ENCODE measurements at regions not wholly inside any gene's neighbourhood (a gene's known extent, or its start where the extent isn't known, plus 50 kb on each side); places are given as distances from the start of the nearest gene placed in this dataset.

DNA sequence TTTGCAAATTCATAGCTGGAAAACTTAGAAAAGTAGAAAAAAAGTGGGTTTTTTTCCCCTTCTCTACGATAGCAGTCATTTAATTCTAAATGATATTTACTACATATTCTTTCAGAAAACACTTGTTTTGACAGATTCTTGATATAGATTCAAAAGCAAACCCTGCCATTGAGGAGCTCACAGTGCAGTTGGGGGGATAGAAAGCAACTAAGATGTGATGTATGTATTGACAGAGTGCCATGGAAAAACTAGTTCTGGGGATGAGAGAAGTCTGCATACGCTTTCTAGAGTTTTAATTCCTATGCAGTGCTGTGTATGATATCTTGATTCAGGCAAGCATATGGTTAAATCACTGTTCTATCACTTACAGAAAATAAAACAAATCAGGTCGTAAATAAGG lies 436.6 kb upstream of the GHITM start:
- no peaks in the 10 kb centered on the region for H3K27me3 ChIP-seq (ENCODE audit: control insufficient read depth, insufficient read depth)
- DNase-seq, result no peak
- intact Hi-C loops (cut with DNase I), result no loop called here
- no peak overlapping the region for H3K4me3 ChIP-seq (ENCODE audit: low read length)
- no peak for ATAC-seq
- H3K27ac ChIP-seq (ENCODE audit: low read length), result no peak overlapping the region
- whole genome bisulfite sequencing, result 73% methylated on average over 3 of the region's 3 CpGs
- no peaks in the 10 kb centered on the region for H3K4me1 ChIP-seq (ENCODE audit: control insufficient read depth, insufficient read depth, low read length)
- no peaks in the 10 kb centered on the region for H3K9me3 ChIP-seq (ENCODE audit: control insufficient read depth, low read length)

DNA sequence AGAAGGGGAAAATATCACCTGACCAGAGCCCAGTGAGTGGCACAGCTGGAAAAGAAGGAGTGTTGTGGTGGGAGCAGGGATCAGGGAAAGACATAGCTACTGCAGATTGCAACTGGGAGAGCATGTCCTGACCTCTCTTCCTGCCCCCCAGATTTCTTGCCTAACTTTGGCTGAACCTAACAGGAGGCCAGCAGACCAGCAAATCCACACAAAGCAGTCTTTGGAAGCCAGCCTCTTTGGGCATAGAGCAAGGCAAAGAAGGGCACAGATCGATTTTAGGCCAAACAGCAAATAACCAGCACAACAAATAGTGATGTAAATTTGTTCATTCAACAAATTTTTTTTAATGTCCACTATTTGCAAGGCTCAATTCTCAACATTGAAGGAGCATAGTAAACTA lies 433.2 kb upstream of the GHITM start:
- H3K27ac ChIP-seq (ENCODE audit: low read length), result no peak overlapping the region
- H3K27me3 ChIP-seq (ENCODE audit: control insufficient read depth, insufficient read depth), result no peaks in the 10 kb centered on the region
- 66% methylated on average over 1 of the region's 1 CpG for WGBS
- no peak for DNase-seq
- intact Hi-C loops (cut with DNase I), result no loop called here
- H3K9me3 ChIP-seq (ENCODE audit: control insufficient read depth, low read length), result no peaks in the 10 kb centered on the region
- no peak for ATAC-seq
- no peaks in the 10 kb centered on the region for H3K4me1 ChIP-seq (ENCODE audit: control insufficient read depth, insufficient read depth, low read length)
- H3K4me3 ChIP-seq (ENCODE audit: low read length), result no peak overlapping the region

DNA sequence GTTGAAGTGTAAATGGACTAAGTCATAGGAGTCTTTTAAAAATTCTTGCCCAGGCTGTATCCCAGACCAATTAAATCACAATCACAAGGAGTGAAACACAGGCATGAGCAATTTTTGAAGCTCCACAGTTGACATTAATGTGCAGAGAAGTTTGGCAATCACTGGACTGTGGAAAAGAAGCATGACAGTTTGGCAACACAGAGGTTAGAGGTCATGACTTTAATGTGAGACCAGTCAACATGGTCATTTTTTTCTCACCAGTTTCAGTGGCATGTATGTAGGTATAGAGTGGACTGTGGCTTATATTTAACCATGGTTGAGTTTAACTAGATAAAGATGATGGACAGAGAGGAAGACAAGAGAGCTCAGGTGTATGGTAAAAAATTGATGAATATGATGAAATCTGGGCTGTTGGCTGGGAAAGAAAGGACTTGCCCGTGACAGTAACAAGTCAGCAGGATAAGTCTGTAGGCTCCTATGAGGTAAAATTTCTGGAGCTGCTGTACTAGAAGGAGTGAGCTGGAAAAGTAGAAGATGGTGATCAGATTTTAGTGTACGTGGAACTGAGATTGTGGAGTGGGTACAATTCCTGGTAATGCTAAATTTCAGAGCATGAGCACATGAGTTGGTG lies 432.2 kb upstream of the GHITM start:
- ATAC-seq (no peak), DNase-seq (no peak)
- Histone ChIP-seq H3K27ac (ENCODE audit: low read length) (no peak overlapping the region), H3K27me3 (ENCODE audit: control insufficient read depth, insufficient read depth) (no peaks in the 10 kb centered on the region), H3K4me3 (ENCODE audit: low read length) (no peak overlapping the region), H3K4me1 (ENCODE audit: control insufficient read depth, insufficient read depth, low read length) (no peaks in the 10 kb centered on the region), H3K9me3 (ENCODE audit: control insufficient read depth, low read length) (no peaks in the 10 kb centered on the region)
- WGBS, result 84% methylated on average over 2 of the region's 2 CpGs
- intact Hi-C loops (cut with DNase I), result no loop called here

DNA sequence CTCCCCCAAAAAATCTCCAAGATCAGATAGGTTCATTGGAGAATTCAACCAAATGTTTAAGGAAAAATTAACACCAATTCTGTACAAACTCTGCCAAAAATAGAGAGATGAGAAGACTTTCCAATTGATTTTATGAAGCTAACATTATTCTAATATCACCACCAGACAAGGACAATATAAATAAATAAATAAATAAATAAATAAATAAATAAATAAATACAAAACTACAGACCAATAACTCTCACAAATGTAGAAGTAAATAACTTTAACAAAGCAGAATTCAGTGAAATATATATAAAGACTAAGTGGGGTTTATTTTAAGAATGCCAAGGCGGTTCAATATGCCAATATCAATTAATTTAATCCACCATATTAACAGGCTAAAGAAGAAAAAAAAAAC lies 425.9 kb upstream of the GHITM start:
- Histone ChIP-seq H3K9me3 (ENCODE audit: control insufficient read depth, low read length) (no peaks in the 10 kb centered on the region), H3K27me3 (ENCODE audit: control insufficient read depth, insufficient read depth) (no peaks in the 10 kb centered on the region), H3K27ac (ENCODE audit: low read length) (no peak overlapping the region), H3K4me3 (ENCODE audit: low read length) (no peak overlapping the region), H3K4me1 (ENCODE audit: control insufficient read depth, insufficient read depth, low read length) (no peaks in the 10 kb centered on the region)
- 64% methylated on average over 1 of the region's 1 CpG for WGBS
- intact Hi-C loops (cut with DNase I), result no loop called here
- ATAC-seq (no peak), DNase-seq (no peak)

DNA sequence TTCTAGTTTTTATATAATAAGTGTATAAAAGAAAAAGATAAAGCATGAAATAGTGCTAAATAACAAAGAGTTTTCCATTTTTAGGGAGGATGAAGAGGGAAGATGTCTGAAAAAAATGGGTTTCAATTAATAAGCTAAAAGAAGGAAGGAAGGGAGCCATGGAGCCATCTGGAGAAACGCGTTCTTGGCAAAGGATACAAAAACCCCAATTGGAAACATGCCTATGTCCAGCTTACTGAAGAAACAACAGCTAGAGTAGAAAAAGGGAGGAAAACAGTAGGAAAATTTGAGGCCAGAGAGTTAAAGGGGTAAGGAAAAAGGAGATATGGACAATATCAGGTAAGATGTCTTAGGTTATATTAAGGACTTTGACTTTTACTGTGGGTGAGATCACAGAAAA lies 416.2 kb upstream of the GHITM start:
- intact Hi-C loops (cut with DNase I), result no loop called here
- H3K27ac ChIP-seq (ENCODE audit: low read length), result no peak overlapping the region
- ATAC-seq (peak; percentile 32 to 52), DNase-seq (no peak)
- peaks cover 2% of the 10 kb centered on the region for H3K4me1 ChIP-seq (ENCODE audit: control insufficient read depth, insufficient read depth, low read length)
- 39% methylated on average over 2 of the region's 2 CpGs for WGBS
- no peaks in the 10 kb centered on the region for H3K27me3 ChIP-seq (ENCODE audit: control insufficient read depth, insufficient read depth)
- no peak overlapping the region for H3K4me3 ChIP-seq (ENCODE audit: low read length)
- H3K9me3 ChIP-seq (ENCODE audit: control insufficient read depth, low read length), result no peaks in the 10 kb centered on the region

DNA sequence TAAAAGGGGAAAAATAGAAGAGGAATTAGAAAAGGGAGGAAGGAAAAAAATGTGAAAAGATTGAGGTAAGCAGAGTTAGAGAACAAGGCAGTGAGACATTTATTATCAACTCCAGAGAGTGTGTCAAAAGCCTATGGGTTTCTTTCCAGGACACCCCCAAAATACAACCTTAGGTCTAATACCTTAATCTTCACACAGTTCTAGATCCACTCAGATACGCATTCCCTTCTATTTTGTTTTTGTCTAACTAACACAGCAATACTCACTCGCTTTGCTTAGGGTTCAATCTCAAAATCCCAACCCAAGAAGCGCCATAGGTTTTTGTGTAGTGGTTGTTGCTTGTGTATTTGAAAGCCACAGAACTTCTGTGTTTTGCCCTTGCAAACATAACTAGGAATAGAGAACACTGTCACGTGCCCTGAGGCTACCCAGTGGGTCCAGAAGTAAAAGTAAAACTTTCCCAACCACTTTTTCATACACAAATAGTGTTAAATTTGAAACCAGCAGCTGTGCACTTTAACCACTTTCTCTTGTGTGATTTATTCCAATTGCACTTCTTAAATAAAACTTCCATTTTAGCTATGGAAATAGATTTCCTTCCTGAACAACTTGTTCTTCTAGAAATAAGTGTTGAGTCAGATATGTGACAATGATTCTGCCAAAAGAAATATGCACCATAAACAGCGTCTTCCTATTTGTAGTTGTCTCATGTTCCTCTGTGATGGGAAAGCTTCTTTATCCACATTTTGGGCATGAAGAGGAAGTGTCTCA lies 414.7 kb upstream of the GHITM start:
- WGBS, result 70% methylated on average over 5 of the region's 5 CpGs
- H3K4me1 ChIP-seq (ENCODE audit: control insufficient read depth, insufficient read depth, low read length), result peaks cover 2% of the 10 kb centered on the region
- intact Hi-C loops (cut with DNase I), result no loop called here
- DNase-seq (no peak), ATAC-seq (peak in 1 of 2 donors; percentile 85)
- H3K27me3 ChIP-seq (ENCODE audit: control insufficient read depth, insufficient read depth), result no peaks in the 10 kb centered on the region
- H3K4me3 ChIP-seq (ENCODE audit: low read length), result no peak overlapping the region
- no peak overlapping the region for H3K27ac ChIP-seq (ENCODE audit: low read length)
- H3K9me3 ChIP-seq (ENCODE audit: control insufficient read depth, low read length), result no peaks in the 10 kb centered on the region

DNA sequence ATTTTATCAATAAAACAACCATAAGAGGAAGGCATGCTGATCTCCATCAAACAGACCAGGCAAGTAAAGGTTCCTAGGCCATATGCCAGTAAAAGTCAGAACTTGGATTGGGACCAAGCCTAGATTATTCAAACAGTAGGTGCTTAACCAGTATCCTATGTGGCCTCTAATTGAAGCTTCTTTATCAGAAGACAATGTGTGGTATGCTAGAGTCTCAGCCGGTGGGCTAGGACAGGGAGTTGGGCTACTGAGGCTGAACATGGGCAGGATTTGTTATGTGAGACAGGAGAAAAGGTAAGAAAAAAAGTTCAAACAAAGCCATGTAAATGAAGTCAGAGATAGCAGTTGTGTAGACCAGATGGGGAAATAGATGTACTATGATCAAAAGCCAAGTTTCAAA lies 413.7 kb upstream of the GHITM start:
- Histone ChIP-seq H3K27ac (ENCODE audit: low read length) (no peak overlapping the region), H3K9me3 (ENCODE audit: control insufficient read depth, low read length) (no peaks in the 10 kb centered on the region), H3K4me3 (ENCODE audit: low read length) (no peak overlapping the region), H3K4me1 (ENCODE audit: control insufficient read depth, insufficient read depth, low read length) (peaks cover 2% of the 10 kb centered on the region), H3K27me3 (ENCODE audit: control insufficient read depth, insufficient read depth) (no peaks in the 10 kb centered on the region)
- intact Hi-C loops (cut with DNase I), result no loop called here
- ATAC-seq, result peak in 1 of 2 donors; percentile 36
- no peak for DNase-seq
- WGBS, result 71% methylated on average over 1 of the region's 1 CpG

DNA sequence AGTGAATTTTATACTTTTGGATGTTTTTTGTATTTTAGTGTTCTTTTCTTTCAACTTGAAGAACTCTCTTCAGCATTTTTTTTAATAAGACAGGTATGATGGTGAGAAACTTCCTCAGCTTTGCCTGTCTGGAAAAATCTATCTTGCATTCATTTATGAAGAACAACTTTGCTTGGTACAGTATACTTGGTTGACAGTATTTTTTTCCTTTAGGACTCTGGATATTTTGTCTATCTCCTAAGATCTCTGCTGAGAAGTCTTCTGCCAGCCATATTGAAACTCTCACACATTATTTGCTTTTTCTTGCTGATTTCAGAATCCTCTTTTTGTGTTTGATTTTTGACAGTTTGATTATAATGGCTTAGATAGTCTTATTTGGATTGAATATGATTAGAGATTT lies 405.0 kb upstream of the GHITM start:
- no peaks in the 10 kb centered on the region for H3K4me1 ChIP-seq (ENCODE audit: control insufficient read depth, insufficient read depth, low read length)
- ATAC-seq (no peak), DNase-seq (no peak)
- no peak overlapping the region for H3K4me3 ChIP-seq (ENCODE audit: low read length)
- H3K9me3 ChIP-seq (ENCODE audit: control insufficient read depth, low read length), result no peaks in the 10 kb centered on the region
- no peaks in the 10 kb centered on the region for H3K27me3 ChIP-seq (ENCODE audit: control insufficient read depth, insufficient read depth)
- intact Hi-C loops (cut with DNase I), result no loop called here
- no peak overlapping the region for H3K27ac ChIP-seq (ENCODE audit: low read length)

DNA sequence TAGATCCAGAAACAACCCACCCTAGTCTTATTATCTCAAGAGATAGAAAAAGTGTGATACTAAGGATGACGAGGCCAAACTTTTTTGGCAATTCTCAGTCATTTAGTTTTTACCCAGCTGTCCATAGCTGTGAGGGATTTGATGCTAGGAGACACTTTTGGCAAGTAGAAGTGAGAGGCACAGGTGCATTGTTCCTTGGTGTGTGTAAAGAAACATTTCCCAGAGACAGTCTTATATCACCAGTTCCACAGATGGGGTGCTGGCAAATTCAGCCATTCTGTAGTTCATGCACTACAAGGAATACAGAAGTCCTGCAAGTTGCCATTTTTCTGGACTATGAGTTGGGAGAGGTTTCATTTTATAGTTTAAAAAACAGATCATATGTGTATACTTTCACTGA lies 403.3 kb upstream of the GHITM start:
- ATAC-seq (no peak), DNase-seq (no peak)
- Histone ChIP-seq H3K27ac (ENCODE audit: low read length) (no peak overlapping the region), H3K27me3 (ENCODE audit: control insufficient read depth, insufficient read depth) (no peaks in the 10 kb centered on the region), H3K4me3 (ENCODE audit: low read length) (no peak overlapping the region), H3K4me1 (ENCODE audit: control insufficient read depth, insufficient read depth, low read length) (no peaks in the 10 kb centered on the region), H3K9me3 (ENCODE audit: control insufficient read depth, low read length) (no peaks in the 10 kb centered on the region)
- intact Hi-C loops (cut with DNase I), result no loop called here
- 48% methylated on average over 1 of the region's 1 CpG for WGBS

DNA sequence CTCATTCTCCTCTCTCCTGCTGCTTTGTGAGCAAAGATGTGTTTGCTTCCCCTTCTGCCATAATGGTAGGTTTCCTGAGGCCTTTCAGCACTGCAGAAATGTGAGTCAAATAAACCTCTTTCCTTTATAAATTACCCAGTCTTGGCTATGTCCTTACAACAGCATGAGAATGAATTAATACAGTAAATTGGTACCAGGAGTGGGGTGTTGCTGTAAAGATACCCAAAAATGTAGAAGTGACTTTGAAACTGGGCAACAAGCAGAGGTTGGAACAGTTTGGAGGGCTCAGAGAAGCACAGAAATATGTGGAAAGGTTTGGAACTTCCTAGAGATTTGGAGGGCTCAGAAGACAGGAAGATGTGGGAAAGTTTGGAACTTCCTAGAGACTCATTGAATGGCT lies 388.7 kb upstream of the GHITM start:
- Histone ChIP-seq H3K4me3 (ENCODE audit: low read length) (no peak overlapping the region), H3K9me3 (ENCODE audit: control insufficient read depth, low read length) (peaks cover 10% of the 10 kb centered on the region), H3K27me3 (ENCODE audit: control insufficient read depth, insufficient read depth) (no peaks in the 10 kb centered on the region), H3K27ac (ENCODE audit: low read length) (no peak overlapping the region), H3K4me1 (ENCODE audit: control insufficient read depth, insufficient read depth, low read length) (no peaks in the 10 kb centered on the region)
- DNase-seq, result no peak
- intact Hi-C loops (cut with DNase I), result no loop called here
- no peak for ATAC-seq

DNA sequence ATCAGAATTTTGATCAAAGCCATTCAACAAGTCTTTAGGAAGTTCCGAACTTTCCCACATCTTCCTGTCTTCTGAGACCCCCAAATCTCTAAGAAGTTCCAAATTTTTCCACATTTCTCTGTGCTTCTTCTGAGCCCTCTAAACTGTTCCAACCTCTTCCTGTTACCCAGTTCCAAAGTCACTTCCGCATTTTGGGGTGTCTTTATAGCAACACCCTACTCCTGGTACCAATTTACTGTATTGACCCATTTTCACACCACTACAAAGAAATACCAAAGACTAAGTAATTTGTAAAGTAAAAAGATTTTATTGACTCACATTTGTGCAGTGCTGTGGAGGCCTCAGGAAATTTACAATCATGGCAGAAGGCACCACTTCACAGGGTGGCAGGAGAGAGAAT lies 385.8 kb upstream of the GHITM start:
- Histone ChIP-seq H3K4me1 (ENCODE audit: control insufficient read depth, insufficient read depth, low read length) (no peaks in the 10 kb centered on the region), H3K4me3 (ENCODE audit: low read length) (no peak overlapping the region), H3K27ac (ENCODE audit: low read length) (no peak overlapping the region), H3K9me3 (ENCODE audit: control insufficient read depth, low read length) (peaks cover 10% of the 10 kb centered on the region), H3K27me3 (ENCODE audit: control insufficient read depth, insufficient read depth) (no peaks in the 10 kb centered on the region)
- WGBS, result 98% methylated on average over 2 of the region's 2 CpGs
- intact Hi-C loops (cut with DNase I), result no loop called here
- DNase-seq, result no peak
- no peak for ATAC-seq

DNA sequence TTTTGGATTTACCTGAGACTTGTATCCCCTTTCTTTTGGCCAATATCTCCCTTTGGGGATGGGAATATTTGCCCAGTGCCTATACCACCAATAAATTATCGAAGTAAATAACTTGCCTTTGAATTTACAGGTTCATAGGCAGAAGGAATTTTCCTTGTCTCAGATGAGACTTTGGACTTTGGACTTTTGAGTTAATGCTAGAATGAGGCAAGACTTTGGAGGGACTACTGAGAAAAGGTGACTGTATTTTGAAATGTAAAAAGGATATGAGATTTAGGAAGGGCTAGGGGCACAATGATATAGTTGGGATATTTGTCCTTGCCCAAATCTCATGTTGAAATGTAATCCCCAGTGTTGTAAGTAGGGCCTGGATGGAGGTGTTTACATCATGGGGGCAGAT lies 384.5 kb upstream of the GHITM start:
- intact Hi-C loops (cut with DNase I), result no loop called here

More for the DNA sequence above, 384.5 kb upstream of the GHITM start:
- Histone ChIP-seq H3K4me1 (ENCODE audit: control insufficient read depth, insufficient read depth, low read length) (no peaks in the 10 kb centered on the region), H3K27ac (ENCODE audit: low read length) (no peak overlapping the region), H3K9me3 (ENCODE audit: control insufficient read depth, low read length) (peaks cover 6% of the 10 kb centered on the region), H3K27me3 (ENCODE audit: control insufficient read depth, insufficient read depth) (no peaks in the 10 kb centered on the region), H3K4me3 (ENCODE audit: low read length) (no peak overlapping the region)
- ATAC-seq (no peak), DNase-seq (no peak)
- 55% methylated on average over 1 of the region's 1 CpG for WGBS
